Activated naive CD4-positive, alpha-beta T cell (primary cell): ENCODE measurements at regions not wholly inside any gene's neighbourhood (a gene's known extent, or its start where the extent isn't known, plus 50 kb on each side); places are given as distances from the start of the nearest gene placed in this dataset.
"Not testable (repeated sequence)": the region's sequence is repeated elsewhere in the genome, so short reads cannot be mapped to it uniquely, and the experiment has no call there.

Source experiments
- DNase-seq, 4 experiments: peaks; one replicate each; lab custom pipeline; 2025; lab: John Stamatoyannopoulos, UW

GRCh38 chrX:121649417-121649816 is 602.0 kb downstream of the GLUD2 start:
- no peak for DNase-seq

GRCh38 chrX:121655276-121655675 is 607.9 kb downstream of the GLUD2 start:
- DNase-seq, result no peak

DNA sequence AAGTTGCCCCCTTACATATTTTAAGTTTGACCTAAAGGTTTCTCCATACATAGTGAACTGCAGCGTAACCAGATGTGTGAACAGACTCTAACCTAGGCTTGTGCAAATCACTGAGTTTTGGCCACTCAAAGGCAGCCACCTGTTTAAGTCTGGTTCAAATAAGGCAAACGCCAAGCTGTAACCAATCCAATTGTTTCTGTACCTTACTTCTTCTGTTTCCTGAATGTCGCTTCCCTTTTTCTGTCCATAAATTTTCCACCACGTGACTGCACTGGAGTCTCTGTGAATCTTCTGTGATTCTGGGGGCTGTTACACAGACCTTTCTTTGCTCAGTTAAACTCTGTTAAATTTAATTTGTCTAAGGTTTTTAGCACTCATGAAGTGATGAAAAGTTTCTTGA is 618.8 kb downstream of the GLUD2 start:
- no peak for DNase-seq

- DNase-seq, result no peak
Observed at GRCh38 chrX:121671649-121672048, 624.2 kb downstream of the GLUD2 start.

GRCh38 chrX:121709236-121709635 is 661.8 kb downstream of the GLUD2 start:
- DNase-seq, result not testable (repeated sequence)

DNA sequence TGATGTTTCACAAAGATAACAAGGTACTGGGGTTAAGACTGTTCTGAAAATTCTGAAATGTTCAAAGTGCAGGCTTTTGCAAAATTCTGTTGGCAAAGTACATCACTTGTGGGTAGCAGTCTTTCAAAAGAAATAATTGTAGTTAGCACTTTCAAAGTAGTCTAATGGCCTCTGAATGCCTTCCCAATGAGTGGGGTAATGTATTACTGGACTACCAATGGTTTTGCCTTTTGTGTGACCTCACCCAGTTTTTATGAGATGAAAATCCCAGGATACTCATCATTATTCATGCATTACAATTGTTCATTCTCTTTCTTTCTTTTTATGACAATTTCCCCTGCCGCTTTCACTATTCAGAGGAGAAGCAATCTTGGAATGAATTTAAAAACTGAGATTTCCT is 686.1 kb downstream of the GLUD2 start:
- DNase-seq, result no peak

DNA sequence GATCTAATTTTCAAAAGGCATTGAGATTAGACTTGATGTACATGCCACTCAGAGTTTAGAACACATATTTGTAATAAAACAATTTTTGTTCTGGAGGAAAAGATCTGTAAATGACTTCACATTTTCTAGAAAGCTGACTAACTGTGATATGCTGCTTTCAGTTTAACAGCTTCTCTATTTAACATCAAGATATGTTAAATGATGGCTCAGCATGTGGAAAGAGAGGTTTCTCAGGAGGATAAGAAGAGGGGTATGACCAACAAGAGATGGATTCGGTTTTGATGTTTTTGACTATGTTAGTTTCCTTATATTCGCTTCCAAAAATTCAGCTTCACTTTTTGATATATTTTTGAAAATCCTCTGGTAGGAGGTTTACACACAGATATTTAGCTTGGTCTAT is 698.7 kb downstream of the GLUD2 start:
- DNase-seq, result no peak

GRCh38 chrX:121753602-121754001 is 706.2 kb downstream of the GLUD2 start:
- not testable (repeated sequence) for DNase-seq

DNA sequence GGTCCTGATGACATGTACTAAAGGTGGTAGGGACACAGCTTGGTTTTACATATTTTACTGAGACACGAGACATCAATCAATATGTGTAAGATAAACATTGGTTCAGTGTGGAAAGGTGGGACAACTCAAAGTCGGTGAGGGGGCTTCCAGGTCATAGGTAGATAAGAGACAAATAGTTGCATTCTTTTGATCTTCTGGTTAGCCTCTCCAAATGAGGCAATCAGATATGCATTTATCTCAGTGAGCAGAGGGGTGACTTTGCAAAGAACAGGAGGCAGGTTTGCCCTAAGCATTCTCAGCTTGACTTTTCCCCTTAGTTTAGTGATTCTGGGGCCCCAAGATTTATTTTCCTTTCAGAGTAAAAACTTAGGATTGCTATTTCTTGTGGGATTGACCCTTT is 706.9 kb downstream of the GLUD2 start:
- DNase-seq, result no peak

- no peak for DNase-seq
Observed at GRCh38 chrX:121755541-121755940, 708.1 kb downstream of the GLUD2 start.

DNA sequence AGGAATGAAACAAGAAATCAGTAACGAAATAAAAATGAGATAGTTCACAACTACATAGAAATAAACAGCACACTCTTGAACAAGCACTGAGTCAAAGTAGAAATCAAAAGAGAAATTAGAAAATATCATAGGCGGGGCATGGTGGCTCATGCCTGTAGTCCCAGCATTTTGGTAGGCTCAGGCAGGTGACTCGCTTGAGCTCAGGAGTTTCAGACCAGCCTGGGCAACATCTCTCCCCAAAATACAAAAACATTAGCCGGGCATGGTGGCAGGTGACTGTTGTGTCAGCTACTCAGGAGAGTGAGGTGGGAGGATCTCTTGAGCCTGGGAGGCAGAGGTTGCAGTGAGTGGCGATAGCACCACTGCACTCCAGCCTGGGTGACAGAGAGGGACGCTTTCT is 714.4 kb downstream of the GLUD2 start:
- DNase-seq, result no peak

DNA sequence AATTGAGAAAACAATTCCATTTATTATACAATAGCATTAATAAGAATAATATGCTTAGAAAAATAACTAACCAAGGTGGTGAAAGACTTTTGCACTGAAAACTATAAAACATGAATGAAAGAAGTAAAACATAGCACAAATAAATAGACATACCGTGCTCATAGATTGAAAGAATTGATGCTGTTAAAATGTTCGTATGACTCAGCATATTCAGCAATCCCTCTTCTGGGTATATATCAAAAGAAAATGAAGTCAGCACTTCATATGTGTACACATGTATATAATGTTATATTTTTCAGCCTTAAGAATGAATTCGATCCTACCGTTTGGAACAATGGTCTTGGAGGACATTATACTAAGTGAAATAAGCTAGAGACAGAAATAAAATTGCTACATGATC is 716.3 kb downstream of the GLUD2 start:
- DNase-seq, result no peak

GRCh38 chrX:121768210-121768609 is 720.8 kb downstream of the GLUD2 start:
- DNase-seq, result not testable (repeated sequence)

GRCh38 chrX:121781991-121782390 is 734.6 kb downstream of the GLUD2 start:
- no peak for DNase-seq

- DNase-seq, result no peak
Observed at GRCh38 chrX:121782544-121782943, 735.1 kb downstream of the GLUD2 start.

- no peak for DNase-seq
Observed at GRCh38 chrX:121782976-121783375, 735.6 kb downstream of the GLUD2 start.

- DNase-seq, result no peak
Observed at GRCh38 chrX:121802881-121803412, 755.5 kb downstream of the GLUD2 start.

DNA sequence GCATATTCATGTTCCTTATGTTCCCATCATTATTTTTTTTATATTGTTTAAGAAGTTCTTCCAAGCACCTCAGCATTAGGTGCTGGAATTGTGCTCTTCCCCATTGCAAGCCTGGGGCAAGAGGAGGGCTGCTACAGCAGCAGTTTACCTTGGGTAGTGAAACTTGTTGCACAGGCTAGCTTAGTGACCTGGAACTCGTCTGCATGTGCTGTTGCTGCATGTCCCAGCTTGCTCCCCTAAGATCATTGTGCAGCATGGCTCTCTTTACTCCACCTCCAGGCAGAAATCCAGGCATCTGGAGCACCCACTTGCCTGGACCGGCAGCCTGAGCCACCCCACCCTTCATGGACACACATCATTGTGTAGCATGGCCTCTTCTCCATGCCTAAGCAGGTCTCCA is 776.0 kb downstream of the GLUD2 start:
- DNase-seq, result no peak

DNA sequence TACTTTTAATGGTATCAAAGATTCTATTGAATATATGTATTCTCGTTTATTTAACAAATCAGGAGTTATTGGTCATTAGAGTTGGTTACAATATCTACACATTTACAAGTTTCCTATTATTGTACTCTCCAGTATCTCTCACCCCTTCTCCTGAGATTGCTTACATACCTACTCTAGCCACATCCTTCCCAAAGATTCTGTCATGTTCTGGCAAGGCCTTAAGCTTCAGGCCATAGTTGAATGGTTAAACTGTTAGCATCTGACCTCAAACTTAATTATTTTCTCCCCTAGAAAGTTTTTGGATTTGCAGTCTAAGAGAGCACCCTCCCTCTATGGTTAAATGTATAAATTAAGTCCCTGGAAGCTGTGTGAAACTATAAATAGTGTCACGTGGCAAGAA is 784.2 kb downstream of the GLUD2 start:
- DNase-seq, result no peak

DNA sequence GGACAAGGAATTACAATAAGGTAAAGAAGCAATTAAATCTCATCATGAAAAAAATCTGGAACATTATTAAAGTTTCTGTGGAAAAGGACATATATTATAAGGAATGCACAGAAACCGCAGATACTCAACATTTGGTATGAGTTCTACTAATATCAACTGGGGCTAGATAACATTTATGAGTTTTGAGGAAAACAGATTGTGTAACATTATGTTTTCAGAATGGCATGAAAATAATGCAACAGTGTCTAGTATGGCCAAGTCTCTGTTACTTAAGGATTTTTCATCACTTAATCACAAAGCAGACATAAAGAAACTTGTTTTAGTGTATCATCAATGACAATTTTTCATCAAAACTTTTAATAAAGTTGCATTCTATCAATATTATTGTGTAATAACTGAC is 785.0 kb downstream of the GLUD2 start:
- no peak for DNase-seq

DNA sequence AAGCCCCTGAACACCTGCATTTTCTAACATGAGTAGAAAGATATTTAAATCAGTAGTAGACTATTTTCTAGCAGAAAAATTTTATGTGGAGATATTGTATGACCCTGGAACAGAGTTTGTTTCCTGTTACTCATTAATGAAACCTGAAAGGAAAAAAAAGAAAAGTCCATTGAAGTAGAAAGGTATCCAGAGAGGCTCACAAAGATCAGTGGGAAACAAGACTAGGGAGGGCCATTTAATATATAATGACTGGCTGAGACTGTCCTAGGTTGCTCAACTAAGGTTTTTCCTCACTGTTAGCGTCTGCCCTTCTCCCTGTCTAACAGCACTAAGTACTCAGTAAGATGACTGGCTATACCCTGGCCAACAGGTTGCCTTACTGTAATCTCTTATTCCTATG is 788.6 kb downstream of the GLUD2 start:
- no peak for DNase-seq

- DNase-seq, result no peak
Observed at GRCh38 chrX:121851033-121851432, 803.6 kb downstream of the GLUD2 start.

GRCh38 chrX:121853762-121854613 is 806.6 kb downstream of the GLUD2 start:
- no peak for DNase-seq

DNA sequence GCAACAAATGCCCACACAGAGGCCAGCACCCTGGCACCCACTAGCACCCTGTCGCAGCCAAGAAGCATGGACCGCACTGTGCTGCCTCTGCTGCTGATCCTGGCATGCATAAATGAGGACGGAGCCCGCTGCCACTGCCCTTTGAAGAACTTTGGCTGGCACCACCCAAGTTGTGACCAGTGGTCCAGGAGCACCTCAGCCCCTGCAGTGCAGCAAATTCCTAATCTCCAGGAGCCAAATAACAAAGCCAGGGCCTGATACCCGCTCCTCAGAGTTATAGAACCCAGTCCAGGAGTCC is 807.2 kb downstream of the GLUD2 start:
- DNase-seq, result no peak
